HG02610 (cell line): ENCODE measurements at regions not wholly inside any gene's neighbourhood (a gene's known extent, or its start where the extent isn't known, plus 50 kb on each side); places are given as distances from the start of the nearest gene placed in this dataset.
"Not testable (repeated sequence)": the region's sequence is repeated elsewhere in the genome, so short reads cannot be mapped to it uniquely, and the experiment has no call there.

ENCODE experiments used
- ATAC-seq: cut with Tn5 transposase; IDR thresholded peaks from one replicate; pipeline ENCODE4 v1.9.1; 2021; ENCODE audit warnings: mild to moderate bottlenecking, moderate library complexity; ENCODE audit not compliant: unreplicated experiment

- no peak for ATAC-seq
Measured at GRCh38 chr2:194603429-194603828, 1053.6 kb upstream of the SLC39A10 start.

GRCh38 chr2:194602750-194603149, 1054.3 kb upstream of the SLC39A10 start:
- no peak for ATAC-seq

GRCh38 chr2:194591192-194591591, 1065.8 kb upstream of the SLC39A10 start:
- ATAC-seq = no peak

- no peak for ATAC-seq
Measured at GRCh38 chr2:194587739-194588270, 1069.2 kb upstream of the SLC39A10 start.

GRCh38 chr2:194567661-194568017, 1089.4 kb upstream of the SLC39A10 start:
- peak; percentile 56 for ATAC-seq

GRCh38 chr2:194566907-194567660, 1089.9 kb upstream of the SLC39A10 start:
- peak; percentile 95 for ATAC-seq

GRCh38 chr2:194564422-194564821, 1092.6 kb upstream of the SLC39A10 start:
- ATAC-seq = no peak

- ATAC-seq = no peak
Measured at GRCh38 chr2:194562329-194562728, 1094.7 kb upstream of the SLC39A10 start.

- ATAC-seq = no peak
Measured at GRCh38 chr2:194559964-194560363, 1097.1 kb upstream of the SLC39A10 start.

GRCh38 chr2:194559523-194559922, 1097.5 kb upstream of the SLC39A10 start:
- no peak for ATAC-seq

GRCh38 chr2:194557993-194558392, 1099.0 kb upstream of the SLC39A10 start:
- no peak for ATAC-seq

- no peak for ATAC-seq
Measured at GRCh38 chr2:194556629-194557028, 1100.4 kb upstream of the SLC39A10 start.

GRCh38 chr2:194553980-194554379, 1103.0 kb upstream of the SLC39A10 start:
- ATAC-seq = no peak

- ATAC-seq = no peak
Measured at GRCh38 chr2:194550702-194551101, 1106.3 kb upstream of the SLC39A10 start.

GRCh38 chr2:194549387-194549786, 1107.6 kb upstream of the SLC39A10 start:
- no peak for ATAC-seq

GRCh38 chr2:194545978-194546377, 1111.0 kb upstream of the SLC39A10 start:
- ATAC-seq = no peak

GRCh38 chr2:194539425-194539824, 1117.6 kb upstream of the SLC39A10 start:
- ATAC-seq = no peak

GRCh38 chr2:194526121-194526520, 1130.9 kb upstream of the SLC39A10 start:
- no peak for ATAC-seq

GRCh38 chr2:194514281-194514680, 1142.7 kb upstream of the SLC39A10 start:
- ATAC-seq = no peak

GRCh38 chr2:194511070-194511469, 1146.0 kb upstream of the SLC39A10 start:
- not testable (repeated sequence) for ATAC-seq

- ATAC-seq = not testable (repeated sequence)
Measured at GRCh38 chr2:194504876-194505275, 1152.2 kb upstream of the SLC39A10 start.

- ATAC-seq = no peak
Measured at GRCh38 chr2:194495046-194495445, 1162.0 kb upstream of the SLC39A10 start.

- ATAC-seq = no peak
Measured at GRCh38 chr2:194494401-194494800, 1162.6 kb upstream of the SLC39A10 start.
